HG02981 (cell line): ENCODE measurements at regions not wholly inside any gene's neighbourhood (a gene's known extent, or its start where the extent isn't known, plus 50 kb on each side); places are given as distances from the start of the nearest gene placed in this dataset.
"Not testable (repeated sequence)": the region's sequence is repeated elsewhere in the genome, so short reads cannot be mapped to it uniquely, and the experiment has no call there.

Experiments used
- ATAC-seq: cut with Tn5 transposase; IDR thresholded peaks from one replicate; pipeline ENCODE4 v1.9.1; 2021; ENCODE audit warnings: mild to moderate bottlenecking, moderate library complexity; ENCODE audit not compliant: unreplicated experiment

DNA sequence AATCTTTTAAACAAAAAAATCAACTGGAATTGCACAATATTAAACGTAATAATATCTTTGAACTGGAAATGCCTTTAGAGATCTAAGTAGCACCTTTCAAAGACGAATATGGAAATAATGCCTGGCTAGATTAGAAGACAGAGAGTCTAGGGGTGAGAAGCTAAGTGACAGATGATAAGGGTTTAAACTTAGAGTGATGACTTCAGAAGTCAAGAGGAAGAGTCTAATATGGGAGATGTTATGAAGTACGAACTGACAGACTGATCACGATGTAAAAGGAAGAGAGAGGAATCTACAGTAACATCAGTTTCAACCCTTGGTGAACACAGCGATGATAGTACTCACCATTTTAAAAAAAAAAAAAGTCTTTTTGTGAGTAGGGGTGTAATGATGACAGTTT is 57.9 kb downstream of the HINT1 start:
- ATAC-seq = no peak

DNA sequence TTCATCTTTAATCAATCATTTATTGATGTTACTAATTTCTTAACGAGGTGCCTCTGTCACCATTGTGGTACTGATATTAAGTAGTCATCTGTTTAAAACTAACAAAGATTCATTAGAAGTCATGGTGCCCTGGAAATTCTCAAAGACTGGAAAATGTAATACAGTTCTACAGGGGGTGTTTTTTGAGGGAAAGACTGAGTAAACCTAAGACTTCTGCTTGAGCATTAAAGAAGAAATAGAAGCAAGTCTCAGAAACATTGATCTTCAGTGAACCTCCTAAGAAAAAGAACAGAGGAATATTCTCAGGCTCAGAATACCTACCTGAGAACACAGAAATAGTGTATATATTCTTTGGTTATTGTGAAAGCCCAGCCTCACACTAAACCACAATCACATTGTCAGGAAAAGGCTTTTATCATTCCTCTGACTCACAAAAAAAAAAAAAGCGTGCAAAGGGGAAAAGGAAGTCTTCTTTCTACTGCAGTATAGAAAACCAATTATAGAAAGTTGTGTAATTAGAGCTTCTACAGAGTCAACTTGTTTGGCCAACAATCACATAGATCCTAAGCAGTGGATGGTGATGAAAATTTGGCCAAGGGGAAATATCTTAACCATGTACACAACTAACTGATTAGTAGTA is 60.8 kb downstream of the HINT1 start:
- ATAC-seq = no peak

DNA sequence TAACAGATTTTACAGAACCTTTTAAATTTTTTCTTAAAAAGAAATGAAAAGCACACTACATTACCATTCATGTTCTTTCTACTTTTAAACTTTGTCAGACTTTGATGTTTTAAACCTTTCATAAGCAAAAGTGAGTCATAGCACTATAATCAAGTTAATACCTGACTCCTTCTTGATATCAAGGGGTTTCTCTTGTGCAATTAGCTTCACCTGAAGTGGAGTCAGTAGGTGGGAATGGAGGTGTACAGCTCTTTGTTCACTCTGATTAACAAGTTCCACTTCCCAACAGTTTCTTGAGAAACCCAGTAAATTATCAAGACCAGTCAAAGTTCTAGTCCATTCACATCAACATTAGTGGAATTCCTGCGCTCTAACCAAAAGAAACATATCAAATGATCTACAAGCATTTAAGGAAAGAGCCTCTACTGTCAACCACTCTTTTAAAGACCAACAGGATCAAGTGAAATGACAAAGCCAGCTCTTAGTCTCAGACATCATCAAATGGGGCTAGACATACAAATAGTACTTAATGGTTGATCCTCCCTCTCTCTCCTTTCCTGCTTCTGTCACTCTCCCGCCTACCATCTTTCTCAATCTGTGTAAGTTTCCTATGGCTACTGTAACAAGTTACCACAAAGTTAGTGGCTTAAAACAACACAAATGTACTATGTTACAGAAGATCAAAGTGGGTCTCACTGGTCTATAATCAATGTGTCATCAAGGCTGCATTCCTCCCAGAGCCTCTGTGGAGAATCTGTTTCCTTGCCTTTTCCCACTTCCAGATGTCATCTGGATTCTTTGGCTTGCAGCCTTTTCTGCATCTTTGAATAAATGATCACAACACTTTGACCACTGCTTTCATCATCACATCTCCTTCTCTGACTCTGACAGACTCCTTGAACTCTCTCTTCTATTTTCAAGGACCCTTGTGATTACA is 68.0 kb downstream of the HINT1 start:
- ATAC-seq = no peak

DNA sequence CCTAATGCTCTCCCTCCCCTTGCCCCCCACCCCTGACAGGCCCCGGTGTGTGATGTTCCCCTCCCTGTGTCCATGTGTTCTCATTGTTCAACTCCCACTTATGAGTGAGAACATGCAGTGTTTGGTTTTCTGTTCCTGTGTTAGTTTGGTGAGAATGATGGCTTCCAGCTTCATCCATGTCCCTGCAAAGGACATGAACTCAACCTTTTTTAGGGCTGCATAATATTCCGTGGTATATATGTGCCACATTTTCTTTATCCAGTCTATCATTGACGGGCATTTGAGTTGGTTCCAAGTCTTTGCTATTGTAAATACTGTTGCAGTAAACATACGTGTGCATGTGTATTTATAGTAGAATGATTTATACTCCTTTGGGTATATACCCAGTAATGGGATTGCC is 69.5 kb downstream of the HINT1 start:
- ATAC-seq = not testable (repeated sequence)

DNA sequence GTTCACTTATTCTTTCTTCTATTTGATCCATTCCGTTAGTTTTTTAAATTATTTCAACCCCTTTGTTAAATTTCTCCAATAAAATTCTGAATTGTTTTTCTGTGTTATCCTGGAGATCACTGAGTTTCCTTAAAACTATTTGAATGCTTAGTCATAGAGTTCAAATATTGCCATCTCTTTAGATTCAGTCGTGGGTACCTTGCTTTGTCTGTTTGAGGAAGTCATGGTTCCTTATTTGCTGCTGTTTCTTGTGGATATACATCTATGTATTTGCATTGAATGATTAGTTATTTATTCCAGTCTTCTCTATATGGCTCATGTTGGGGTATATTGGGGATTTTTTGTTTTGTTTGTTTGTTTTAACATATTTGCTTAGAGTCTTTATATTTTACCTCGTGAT is 80.6 kb downstream of the HINT1 start:
- ATAC-seq = no peak

GRCh38 chr5:131081913-131082488 is 83.1 kb downstream of the HINT1 start:
- ATAC-seq = no peak

DNA sequence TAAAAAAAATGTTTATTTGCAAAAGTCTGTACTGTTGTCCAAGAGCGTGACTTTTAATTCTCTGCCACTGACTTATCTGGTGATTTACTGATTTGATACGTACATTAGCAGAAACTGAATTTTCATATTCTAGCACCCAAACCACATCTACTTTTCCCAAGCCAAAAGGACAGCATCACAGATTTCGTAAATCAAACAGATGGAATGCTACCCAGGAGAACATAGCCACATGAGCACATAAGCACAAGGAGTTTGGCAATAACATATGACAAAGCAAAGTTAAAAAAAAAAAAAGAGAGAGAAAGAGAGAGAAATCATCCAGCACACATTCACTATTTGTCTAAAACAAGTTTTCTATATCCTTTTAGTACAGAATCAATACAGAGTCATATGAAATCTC is 83.7 kb downstream of the HINT1 start:
- no peak for ATAC-seq

- no peak for ATAC-seq
Observed at GRCh38 chr5:131079232-131079631, 85.8 kb downstream of the HINT1 start.

DNA sequence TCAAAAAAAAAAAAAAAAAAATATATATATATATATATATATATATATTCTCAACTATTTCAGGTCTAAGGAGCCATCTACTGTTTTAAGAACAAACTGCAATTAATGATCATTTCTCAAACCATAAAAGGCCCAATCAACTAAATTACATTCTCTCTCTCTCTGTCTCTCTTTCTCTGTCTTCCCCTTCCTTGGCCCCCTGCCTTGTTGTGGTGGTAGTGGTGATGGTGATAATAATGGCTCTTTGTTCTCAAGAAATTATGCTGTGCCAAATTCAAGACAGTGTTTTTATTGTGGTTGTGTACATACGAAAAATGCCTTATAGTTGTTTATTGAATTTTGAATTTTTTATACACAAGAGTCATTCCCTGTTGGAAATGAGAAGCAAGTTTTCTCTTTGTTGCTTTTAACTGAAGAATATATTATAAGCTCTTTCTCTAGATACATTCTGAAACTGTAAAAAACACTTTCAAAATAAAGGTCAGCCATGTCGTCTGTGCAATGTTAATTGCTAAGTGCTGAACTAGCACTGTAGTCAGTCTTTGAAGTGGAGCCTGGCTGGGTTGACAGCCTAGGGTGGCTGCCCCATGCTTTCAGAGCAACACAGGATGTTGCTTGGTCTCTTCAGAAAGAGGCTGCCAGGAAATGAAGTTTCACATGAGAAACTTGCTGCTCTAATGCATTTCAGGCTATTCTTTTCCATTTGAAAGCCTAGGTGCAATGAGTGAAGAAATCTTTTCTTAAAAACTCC is 96.0 kb downstream of the HINT1 start:
- peak; percentile 93 for ATAC-seq

GRCh38 chr5:131068076-131068475 is 97.0 kb downstream of the HINT1 start:
- ATAC-seq = no peak

DNA sequence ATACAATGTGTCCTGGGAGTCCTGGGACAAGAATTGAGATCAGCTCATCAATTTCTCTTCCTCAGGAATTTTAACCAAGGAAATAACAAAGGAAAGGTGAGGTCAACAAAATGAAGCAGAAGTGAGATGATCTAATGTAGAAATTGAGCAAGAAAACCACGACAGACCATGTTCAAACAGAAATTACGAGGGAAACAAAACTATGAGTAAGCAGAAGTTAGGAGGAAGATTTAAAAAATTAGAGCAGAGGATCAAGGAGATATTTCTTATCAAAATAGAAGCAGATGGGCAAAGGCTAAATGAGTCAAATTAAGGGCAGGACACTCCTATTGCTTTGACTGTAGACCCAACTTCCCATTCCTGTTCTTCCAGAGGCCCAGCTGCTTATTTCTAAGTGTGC is 97.4 kb downstream of the HINT1 start:
- no peak for ATAC-seq

GRCh38 chr5:131064669-131065371 is 100.2 kb downstream of the HINT1 start:
- peak; percentile 35 for ATAC-seq

GRCh38 chr5:131042021-131042789 is 122.9 kb downstream of the HINT1 start:
- ATAC-seq = no peak

DNA sequence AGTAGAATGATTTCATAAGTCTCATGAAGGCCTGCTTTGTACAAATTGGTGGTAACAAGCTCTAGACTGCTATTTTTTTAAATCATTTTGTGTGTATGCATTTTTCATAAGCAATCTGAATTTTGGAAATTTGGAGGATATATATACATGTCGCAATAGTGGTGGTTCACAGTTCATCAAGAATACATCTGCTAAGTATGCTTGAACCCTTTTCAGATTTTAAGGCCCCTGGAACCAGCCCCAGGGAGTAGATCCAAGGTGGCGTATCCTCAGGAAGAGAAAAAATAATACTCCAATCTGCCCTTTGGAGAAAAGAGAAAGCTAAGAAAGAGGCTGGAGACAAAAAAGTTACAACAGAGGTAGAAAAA is 141.6 kb downstream of the HINT1 start:
- ATAC-seq = no peak

GRCh38 chr5:131022811-131023497 is 142.1 kb downstream of the HINT1 start:
- no peak for ATAC-seq

DNA sequence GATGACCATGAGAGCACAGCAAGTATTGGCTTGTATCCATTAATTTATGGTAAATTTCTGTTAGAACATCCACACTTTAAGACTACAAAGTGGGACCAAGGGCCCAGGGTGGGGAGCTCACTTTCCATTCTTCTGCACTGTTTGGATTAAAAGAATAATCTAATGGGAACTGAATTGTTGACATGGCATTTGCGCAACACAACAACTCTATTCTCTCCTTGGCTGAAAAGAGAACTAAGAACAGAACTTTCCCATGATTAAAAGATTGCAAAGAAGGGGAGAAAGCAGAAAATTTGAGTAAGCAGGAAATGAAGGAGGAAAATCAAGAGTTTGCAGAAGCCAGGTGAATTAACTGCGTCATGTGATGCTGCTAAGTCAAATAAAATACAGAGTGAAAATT is 143.4 kb downstream of the HINT1 start:
- ATAC-seq = no peak

DNA sequence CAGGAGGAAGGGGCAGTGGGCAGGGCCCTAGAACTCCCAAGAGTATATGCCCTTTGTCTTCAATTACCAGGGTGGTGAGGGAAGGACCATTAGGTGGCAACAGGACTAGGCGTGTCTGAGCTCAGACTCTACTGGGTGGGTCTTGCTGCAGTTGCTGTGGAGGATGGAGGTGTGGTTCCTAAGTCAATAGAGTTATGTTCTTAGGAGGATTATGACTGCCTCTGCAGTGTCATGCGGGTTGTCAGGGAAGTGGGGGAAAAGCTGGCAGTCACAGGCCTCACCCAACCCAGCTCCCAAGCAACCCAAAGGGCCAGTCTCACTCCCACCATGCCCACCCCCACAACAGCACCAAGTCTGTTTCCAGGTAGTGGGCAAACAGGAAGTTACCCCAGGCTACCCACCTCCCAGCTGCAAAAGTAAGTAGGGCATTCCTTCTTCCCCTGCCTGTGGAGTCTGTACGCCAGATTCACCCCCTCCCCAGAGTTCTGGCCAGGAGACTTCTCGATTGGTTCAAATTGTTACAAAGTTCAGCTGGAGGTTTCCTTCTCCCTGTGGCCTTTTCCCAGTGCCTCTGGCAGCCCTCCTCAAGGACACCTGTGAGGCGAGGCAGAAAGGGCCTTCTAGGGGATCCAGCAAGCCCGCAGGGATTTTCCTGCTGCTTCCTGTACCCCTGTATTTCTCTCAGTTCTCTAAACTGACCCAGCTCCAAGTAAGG is 145.3 kb downstream of the HINT1 start:
- ATAC-seq = no peak

GRCh38 chr5:131019111-131019510 is 145.9 kb downstream of the HINT1 start:
- no peak for ATAC-seq

GRCh38 chr5:131008329-131008728 is 156.7 kb downstream of the HINT1 start:
- ATAC-seq = no peak
